HG03196 (cell line): ENCODE measurements at regions not wholly inside any gene's neighbourhood (a gene's known extent, or its start where the extent isn't known, plus 50 kb on each side); places are given as distances from the start of the nearest gene placed in this dataset.

Experiments used
- ATAC-seq: cut with Tn5 transposase; IDR thresholded peaks from one replicate; pipeline ENCODE4 v1.9.1; 2021; ENCODE audit not compliant: unreplicated experiment

DNA sequence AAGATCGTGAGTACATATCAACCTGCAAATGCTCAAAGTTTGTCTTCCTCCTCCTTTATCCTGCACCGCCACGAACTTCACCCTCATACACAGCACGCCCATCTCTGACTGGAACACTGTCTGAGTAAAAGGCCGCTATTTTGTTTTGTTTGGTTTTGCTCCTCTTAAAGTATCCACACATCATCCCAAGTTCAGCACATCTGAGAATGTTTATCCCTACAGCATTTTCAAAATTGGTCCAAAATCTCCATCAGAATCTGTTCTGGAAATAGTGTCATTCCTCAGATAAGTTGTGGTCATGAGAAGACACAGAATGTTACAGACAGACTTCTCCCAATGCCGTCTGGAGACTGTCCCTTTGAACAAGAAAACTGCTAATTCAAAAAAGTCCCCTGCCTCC, 251.6 kb upstream of the ARID1B start:
- ATAC-seq = no peak

DNA sequence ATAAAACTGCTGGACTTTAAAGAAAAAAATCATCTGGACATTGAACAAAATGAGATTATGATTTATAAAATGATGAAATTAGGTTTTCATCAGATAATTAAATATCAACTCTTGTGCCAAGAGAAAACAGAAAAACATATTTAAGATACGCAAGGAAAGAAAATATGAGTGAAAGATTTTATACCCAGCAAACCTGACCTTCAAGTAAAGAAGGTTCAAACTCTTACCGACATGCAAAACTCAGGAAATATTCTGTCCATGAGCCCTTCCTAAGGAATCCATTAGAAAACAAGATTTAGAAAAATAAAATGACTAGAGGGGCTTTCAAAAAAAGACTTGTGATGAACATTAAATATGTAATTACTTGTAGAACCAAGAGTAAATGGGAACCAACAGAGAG, 257.2 kb upstream of the ARID1B start:
- no peak for ATAC-seq

DNA sequence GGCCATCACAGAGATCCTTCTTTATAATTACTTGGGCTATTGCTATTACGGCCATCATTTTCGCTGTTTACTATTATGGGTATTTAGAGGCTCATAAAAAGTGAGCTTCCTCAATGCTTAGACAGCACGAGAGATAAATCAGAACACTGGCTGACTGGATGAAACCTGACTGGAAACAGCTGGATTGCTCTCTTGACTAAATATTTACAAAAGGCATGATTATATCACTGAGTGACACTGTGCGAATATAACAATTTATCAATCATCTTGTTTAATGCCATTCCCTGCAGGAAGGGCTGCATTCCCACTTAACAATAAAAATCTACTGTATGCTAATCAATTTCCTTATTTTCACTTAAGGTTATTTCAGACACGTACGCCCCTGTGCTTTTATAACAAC, 260.1 kb upstream of the ARID1B start:
- no peak for ATAC-seq

DNA sequence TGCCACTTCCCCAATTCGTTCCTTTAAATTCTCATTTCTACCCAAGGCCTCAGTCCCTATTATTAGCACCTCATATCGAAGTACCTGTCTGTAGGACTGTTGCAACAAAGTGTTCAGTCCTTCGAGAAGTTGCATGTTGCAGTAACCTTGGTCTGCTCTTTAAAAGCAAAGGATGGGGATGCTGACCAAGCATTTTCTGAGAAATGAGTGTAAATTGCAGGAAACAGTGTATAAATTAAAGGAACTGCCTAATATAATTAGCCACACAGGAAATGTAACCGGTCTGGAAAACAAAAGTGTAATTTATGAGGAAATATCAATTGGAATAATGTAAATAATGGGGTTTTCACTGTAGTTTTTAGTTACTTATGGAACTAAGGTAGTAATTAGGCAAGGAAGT, 261.9 kb upstream of the ARID1B start:
- ATAC-seq = no peak

DNA sequence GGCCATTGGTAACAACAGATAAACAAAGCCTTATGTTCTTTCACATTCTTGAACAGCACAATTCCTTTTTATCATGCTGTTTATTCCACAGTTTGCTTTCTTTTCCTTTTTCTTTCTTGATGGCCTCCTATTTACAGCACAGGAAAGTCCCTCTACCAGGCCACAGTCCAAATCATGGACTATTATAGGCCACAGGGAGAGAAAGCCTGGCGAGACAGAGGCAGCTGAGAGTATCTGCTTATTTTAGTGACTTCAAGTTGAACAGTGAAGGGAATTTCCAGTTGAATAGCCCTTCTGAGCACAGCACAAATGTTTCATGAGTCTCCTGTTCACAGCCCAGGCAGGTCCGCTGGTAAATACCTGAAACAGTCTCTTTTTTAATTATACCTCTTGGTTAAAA, 263.7 kb upstream of the ARID1B start:
- ATAC-seq = no peak

DNA sequence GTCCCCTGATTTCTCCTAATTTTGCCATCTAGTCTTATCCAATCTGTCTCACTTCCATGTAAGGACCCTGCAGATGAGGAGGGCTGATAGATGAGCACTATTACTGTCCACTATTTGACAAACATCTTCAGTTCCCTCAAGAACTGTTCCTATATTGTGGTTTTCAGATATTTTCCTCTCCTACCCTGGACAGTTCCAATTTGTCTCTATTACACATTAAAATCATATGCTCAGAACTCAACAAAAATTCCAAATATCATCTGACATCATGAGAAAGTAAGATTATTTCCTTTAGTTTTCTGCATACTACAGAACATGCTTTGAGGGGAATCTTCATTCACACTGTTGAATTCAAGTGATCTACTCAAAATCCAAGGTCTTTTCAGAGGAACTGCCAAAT, 265.6 kb upstream of the ARID1B start:
- no peak for ATAC-seq

DNA sequence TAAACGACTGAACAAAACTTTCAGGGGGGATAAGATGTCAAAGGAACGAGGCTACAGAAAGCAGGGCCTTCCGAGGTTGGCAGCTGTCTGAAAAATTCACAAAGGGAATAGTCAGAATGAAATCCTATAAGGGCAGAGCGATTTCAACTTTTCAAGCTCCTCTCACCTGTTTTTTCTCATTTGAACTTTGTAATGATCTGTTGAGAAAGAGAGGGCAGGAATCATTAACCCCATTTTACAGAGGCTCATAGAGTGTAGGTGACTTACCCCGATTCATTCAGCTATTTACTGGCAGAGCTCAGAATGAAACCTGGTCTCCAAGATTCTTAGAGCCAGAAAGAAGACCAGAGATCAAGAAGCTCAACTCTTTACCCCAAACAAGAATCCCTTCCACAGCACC, 266.1 kb upstream of the ARID1B start:
- ATAC-seq = no peak

DNA sequence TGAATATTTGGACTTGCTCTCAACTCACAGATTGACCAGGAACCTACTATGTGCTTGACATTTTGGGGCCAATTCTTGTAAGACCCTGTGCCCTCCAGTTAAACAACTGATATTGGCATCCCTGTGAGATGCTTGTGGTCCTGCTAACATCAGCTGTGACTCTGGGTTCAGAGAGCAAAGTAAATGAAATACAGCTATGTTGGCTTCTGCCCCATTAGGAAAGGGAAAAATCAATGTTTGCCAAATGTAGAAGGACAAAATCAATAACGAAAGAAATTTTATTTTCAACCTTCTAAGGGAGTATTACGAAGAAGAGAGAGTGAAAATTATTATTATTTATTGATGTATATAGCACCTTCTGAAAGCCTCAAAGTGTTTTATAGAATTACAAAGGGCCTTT, 266.9 kb upstream of the ARID1B start:
- no peak for ATAC-seq

DNA sequence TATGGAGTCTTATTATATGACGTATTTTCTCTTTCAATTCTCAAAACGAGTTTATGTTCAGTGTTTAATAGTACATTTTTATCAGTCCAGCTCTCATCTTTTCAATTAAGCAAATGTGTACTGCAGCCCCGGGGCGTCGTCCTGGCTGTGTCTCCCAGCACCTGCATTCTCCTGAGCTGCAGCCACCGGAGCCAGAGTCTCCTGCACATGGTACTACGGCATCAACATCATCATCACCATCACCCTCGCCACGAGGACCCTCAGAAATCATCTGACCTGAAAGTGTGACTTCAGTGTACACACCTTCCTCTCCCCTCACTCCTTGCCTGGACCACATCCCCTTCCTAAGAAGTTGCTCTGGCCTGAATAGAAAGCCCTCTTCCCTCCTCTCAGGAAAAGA, 267.7 kb upstream of the ARID1B start:
- no peak for ATAC-seq

DNA sequence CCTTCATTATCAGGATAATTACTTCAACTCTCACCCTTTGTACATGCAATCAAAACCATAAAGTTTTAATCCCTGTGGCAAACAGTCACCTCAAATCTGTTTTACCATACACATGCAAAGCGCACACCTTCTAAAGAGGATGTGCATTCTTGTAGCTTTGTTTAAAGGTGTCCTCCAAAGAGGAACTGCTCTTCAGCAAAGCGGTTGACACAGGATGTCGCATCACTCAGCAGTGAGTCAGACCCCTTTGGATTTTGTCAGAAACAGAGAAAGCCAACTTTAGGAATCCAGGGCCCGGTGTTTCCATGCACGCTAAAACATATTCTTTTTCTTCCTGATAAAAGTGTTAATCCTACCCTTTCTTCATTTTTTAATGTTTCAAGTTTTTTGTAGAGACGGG, 268.3 kb upstream of the ARID1B start:
- no peak for ATAC-seq

DNA sequence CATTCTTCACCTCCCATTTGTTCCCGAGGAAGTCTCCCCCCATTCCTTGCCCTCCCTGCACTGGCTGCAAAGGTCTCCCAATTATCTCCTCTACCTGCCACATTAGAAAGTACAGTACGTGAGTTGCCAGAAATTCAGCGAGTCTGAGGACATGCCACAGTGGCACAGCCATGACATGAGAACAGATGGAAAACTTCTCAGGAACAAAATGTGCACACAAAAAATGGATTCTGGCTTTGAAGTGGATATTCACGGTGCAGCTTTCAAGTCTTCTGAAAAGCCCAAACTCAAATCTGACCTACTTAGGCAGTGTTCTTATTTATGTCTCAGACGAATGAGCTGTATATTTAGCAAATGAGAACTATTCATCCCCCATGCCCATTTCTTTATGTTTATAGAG, 269.1 kb upstream of the ARID1B start:
- ATAC-seq = no peak

DNA sequence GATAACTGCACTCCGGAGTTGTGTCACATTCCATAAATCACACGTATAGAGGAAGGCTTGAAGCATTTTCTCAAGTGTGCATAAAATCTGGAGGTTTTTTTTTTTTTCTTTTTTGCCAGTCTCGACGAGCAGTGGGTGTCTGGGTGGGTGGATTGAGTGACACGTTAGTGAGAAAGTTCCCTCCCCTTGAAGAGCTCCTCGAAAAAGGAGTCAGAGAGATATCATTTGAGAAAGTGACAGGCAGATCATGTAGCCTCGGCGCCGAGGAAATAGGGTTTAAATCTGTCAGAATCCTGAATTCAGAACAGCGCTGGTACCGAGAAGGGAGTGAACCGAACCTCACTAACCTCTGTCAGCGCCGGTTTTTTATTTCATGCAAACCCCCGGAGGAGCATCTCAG, 269.5 kb upstream of the ARID1B start:
- ATAC-seq = no peak

DNA sequence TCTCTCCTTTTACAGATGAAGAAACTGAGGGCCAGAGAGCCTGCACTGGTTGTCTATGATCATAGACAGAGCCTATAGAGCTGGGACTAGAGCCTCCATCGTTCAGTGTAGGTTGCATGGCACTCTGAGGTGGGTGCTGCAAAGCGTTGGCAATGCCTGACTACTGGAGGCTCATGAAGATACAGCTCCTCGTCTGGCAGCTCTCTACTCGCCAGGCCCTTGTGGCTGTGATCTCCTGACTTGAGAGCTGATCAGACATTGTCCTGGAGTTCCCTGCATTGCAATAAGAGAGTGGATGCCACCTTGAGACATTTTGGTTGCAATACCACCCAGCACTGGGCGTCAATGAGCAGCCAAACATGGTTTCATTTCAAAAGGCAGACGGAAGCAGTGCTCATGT, 270.1 kb upstream of the ARID1B start:
- no peak for ATAC-seq

DNA sequence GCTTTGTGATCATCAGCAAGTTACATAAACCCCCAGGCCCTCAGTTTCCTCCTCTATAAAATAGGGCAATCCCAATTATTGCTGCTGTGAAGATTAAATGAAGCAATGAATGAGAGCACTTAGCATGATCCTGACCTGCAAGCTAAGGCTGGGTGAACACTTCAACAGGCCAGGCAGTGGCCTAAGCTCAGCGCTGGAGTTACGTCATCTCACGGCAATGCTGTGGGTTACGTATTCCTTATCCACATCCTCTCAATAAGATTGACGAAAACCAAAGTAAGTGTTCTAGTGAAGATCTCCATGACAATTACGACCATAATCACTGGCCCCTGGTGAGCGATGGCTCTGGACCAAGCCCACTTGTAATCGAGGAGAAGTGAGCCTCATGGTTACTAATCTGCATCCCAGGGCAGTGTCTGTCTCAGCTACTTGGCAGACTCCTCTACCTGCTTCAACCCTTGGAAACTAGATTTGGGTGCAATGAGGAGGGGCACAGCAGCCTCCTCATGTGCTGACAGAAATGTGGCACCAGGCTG, 274.1 kb upstream of the ARID1B start:
- no peak for ATAC-seq

DNA sequence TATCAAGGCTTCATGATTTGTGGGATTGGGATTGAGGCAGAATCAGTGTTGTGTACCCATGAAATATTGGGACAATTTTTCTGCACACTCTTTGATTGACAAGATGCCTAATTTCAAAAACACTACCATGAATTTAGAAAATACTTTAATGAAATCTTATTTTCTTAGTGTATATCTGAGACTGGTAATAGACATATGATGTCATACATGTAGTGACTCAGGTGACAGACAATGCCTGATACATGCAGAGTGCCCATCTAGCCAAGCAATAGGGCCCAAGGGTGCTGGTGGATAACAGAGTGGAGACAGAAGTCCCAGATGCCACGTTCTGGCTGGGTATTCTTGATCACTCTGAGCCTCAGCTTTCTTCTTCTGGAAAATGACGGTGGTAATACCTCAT, 279.6 kb upstream of the ARID1B start:
- no peak for ATAC-seq

DNA sequence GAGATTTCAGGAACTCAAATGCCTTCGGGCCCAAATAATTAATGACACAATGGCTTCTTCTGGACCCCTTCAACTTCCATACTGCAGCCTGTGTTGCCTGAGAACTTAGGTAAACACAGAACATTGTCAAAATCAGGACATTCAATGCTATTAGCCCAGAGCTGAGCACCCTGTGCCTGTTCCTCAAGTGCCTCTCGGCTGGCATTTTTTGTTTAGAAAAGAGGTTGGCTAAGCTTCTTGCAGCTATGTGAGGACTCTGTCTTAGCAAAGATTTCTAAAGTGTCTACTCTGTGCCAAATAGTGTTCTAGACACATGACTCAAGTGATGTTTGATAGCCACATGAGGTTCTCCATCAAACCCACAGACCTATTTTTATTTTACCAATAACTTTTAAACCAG, 289.3 kb upstream of the ARID1B start:
- no peak for ATAC-seq

DNA sequence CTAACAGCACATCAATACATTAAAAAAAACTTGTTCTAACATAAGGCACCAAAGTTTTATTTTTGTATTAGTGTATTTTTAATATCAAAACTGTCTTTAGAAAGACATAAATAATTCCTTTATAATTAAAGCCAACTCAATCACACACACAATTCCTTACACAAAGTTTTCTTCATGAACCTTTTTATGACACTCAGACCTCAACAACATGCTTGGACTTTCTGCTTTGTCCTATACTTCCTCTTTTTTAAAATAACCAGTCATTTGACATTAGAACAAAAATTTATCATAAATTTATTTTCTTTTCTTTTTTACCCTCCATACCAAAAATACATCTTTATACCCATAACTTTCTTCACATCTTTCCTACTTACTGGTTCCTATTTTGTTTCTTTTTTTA, 292.0 kb upstream of the ARID1B start:
- no peak for ATAC-seq

DNA sequence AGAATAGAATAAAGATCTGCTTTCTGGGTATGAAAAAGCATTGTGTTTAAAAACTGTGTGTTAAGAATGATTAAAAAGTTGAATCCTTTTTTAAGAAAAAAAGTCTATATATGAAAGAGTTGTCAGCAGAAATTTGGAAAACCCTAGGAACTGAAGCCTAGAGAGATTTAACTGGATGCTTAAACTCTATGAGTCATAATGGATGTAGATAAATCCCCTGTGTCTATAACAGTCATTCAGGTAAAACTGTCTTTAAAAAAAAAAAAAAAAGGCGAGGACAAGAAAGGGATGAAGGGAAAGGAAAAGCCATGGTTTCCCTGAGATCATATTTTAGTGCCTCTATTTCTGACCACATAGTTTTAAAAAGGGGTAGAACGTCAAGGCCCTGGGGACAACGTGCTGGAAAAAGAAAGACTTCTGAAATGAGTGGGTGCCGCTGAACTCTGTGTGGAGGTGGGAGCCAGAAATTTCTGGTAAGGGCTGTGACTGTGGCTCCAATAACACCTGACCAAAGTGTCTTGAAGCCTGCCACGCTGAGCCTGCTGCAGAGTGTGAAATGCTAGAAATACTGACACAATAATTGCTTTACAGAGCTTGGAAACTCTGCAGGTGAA, 302.6 kb upstream of the ARID1B start:
- no peak for ATAC-seq

DNA sequence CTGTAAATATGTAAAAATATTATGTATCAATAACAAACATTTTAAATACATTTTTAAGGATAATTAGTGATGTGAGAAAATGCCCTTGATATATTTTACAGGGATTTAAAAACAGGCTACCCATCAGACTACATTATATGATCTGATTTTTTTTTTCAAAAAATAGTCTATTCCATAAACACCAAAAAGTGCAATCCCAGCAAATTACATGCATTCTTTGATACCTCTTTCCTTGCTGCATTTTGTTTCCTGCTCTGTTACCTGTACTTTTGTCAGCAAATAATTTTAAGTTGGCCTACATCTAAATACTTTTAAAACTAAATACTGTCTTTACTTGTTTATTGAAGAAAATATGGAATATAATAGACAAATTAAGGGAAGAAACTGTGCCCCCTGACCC, 306.2 kb upstream of the ARID1B start:
- ATAC-seq = no peak

DNA sequence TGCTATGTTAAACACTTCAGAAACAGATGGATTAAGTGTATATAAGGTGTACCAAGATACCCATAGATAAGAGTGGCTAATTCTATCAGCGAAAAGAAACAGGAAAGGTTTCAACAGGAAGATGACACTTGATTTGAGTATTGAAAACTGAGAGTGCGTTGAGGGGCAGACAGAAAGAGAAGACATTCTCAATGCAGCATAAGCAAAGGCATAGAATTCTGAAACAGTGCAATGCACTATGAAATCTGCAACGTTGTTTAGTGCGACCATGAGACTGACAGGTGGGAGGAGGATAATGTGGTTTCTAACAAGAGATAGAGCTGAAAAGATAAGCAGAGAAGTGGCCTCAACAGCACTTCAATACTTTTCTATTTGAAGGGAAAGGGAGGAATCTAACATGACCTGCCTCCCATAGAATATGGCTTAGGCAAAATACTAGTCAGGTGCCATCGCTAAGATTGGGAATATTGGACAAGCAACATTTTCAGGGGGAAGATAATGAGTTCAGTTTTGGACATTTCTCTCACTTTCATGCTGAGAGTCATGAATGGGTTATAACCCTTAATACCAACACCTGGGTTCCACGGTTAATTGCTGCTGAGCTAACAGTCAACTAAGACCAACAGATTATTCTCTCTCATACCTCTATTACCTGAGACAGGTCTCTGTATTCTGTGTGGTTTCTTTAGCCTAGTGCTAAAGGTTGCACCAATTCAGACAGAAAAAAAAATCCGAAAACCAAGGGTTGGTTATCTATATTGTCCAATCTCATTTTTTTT, 312.9 kb upstream of the ARID1B start:
- no peak for ATAC-seq

DNA sequence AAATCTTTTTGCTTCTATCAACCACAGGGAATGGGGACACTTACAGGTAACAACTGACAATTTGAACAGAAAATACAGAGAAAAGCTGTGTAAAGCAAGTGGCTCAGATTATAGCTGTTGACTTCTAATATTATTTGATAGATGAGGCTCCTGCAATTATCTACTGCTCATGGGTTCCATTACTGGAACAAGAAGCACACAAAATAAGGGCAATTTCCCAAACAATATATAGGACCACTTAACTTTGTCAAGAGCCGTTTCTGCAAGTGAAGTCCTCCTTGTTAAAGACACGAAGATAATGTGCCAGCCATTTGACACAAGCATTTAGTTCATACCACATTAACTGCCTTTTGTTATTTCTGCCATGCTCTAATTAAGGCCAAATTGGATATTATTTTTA, 315.5 kb upstream of the ARID1B start:
- ATAC-seq = no peak

DNA sequence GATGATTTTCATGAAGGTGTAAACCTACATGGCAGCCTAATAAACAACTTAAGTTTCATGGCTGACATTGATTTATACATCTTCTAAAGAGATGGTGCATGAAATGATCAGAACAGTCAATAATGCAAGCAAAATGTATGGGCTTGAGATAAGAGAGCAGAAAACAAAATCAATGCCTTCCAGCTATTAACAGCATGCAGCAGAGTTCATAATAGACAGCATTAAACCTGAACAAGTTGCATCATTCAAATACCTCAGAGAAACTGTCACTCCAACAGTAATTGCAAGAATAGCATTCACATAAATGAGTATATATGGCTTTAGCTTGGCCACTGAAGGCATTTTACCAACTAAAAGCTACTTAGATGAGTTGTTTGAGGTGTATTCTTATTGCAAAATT, 319.6 kb upstream of the ARID1B start:
- ATAC-seq = no peak

DNA sequence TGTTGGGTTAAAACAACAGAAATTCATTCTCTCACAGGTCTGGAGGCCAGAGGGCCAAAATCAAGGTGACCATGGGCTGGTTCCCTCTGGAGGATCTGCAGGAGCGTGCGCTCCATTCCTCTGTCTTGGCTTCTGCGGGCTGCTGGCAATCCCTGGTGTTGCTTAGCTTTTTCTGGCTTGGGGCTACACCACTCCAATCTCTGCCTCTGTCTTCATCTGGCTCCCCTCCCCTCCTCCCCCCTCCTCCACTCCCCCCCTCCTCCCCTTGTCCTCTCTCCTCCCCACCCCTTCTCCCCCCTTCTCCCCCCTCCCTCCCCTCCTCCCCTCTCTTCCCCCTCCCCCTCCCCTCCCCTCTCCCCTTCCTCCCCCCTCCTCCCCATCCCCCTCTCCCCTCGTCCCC, 321.3 kb upstream of the ARID1B start:
- no peak for ATAC-seq
